Mesothelial cell of epicardium (in vitro differentiated cells): ENCODE measurements at regions not wholly inside any gene's neighbourhood (a gene's known extent, or its start where the extent isn't known, plus 50 kb on each side); places are given as distances from the start of the nearest gene placed in this dataset.

Experiments used
- DNase-seq, 2 experiments: peaks; one replicate each; pipeline ENCODE4 v3.0.0; 2021; ENCODE audit warnings: low spot score in 2 of 2; ENCODE audit not compliant: unreplicated experiment in 2 of 2
- H3K27ac Mint-ChIP-seq: 2 replicates; pipeline ENCODE4 v1.8.0; 2021; ENCODE audit warnings: mixed read lengths
- H3K27me3 Mint-ChIP-seq: 2 replicates; pipeline ENCODE4 v1.8.0; 2021; ENCODE audit warnings: low read depth, mixed read lengths
- H3K36me3 Mint-ChIP-seq: 2 replicates; pipeline ENCODE4 v1.8.0; 2021; ENCODE audit warnings: mixed read lengths
- H3K4me1 Mint-ChIP-seq: 2 replicates; pipeline ENCODE4 v1.8.0; 2021; ENCODE audit warnings: mixed read lengths
- H3K4me3 Mint-ChIP-seq: 2 replicates; pipeline ENCODE4 v1.8.0; 2021; ENCODE audit warnings: mild to moderate bottlenecking, moderate library complexity, mixed read lengths
- H3K9me3 Mint-ChIP-seq: 2 replicates; pipeline ENCODE4 v1.8.0; 2021; ENCODE audit warnings: mixed read lengths
- TF ChIP-seq, protein P1 (sequence below): fragments of 200-600 bp; sonication (generic); IDR thresholded peaks from one replicate; pipeline ENCODE4 v1.5.0; 2021; ENCODE audit warnings: antibody characterized with exemption; ENCODE audit not compliant: unreplicated experiment

DNA sequence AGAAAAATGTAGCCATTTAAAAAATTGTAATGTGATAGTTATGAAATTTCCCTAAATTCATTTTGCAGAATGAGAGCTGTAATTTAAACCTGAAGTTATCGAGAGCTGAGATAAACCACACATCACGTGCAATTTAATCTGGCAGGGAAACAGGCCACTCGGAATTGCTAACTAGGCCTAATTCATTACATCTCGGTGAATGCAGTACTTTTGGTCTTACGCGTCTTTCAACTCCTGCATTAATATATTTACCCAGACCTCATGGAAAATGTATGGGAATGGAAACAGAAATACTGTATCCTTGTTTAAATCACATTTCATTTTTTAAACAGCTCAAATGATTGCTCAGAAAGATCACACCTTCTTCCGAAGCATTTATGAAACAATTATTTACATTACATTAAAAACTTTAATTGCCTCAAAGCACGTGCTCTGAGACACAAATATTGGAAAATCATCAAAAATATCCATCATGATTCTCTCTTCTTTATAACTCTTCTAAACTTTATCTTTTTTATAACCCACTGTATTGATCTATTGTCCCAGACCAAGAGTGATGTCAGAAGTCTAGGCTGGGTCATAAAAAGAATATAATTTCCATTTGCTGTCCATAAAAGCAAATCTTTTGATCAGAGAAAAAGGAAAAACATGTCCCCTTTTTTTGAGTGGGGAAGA lies 111.7 kb upstream of the MYL2 start:
- H3K9me3 Mint-ChIP-seq: peaks cover 4% of the 10 kb centered on the region
- TF ChIP-seq, protein P1, sequence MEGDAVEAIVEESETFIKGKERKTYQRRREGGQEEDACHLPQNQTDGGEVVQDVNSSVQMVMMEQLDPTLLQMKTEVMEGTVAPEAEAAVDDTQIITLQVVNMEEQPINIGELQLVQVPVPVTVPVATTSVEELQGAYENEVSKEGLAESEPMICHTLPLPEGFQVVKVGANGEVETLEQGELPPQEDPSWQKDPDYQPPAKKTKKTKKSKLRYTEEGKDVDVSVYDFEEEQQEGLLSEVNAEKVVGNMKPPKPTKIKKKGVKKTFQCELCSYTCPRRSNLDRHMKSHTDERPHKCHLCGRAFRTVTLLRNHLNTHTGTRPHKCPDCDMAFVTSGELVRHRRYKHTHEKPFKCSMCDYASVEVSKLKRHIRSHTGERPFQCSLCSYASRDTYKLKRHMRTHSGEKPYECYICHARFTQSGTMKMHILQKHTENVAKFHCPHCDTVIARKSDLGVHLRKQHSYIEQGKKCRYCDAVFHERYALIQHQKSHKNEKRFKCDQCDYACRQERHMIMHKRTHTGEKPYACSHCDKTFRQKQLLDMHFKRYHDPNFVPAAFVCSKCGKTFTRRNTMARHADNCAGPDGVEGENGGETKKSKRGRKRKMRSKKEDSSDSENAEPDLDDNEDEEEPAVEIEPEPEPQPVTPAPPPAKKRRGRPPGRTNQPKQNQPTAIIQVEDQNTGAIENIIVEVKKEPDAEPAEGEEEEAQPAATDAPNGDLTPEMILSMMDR: no peak
- peak overlapping the region; percentile 77 for H3K4me3 Mint-ChIP-seq
- H3K27me3 Mint-ChIP-seq: peaks cover 62% of the 10 kb centered on the region
- H3K27ac Mint-ChIP-seq: peak overlapping the region; percentile 75
- no peak for DNase-seq
- no peaks in the 10 kb centered on the region for H3K36me3 Mint-ChIP-seq
- H3K4me1 Mint-ChIP-seq: peaks cover 49% of the 10 kb centered on the region

DNA sequence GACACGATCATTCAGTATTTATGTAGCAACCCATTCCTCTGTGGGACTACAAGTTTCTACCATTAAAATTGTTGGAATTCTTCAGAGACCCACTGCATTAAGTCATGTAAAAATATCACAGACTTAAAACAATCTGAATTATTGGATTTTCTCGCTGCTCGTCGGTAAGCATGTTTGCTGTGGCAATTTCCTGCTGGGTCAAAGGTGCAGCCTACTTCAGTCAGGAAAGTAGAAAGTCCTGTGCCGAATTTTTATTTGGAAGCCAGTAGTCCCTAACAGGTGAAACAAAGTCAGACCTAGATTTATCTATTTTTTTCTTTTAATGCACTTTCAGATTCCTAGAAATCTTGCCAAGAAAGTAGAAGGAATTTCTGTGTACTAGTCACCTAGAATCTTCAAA lies 110.4 kb upstream of the MYL2 start:
- Mint-ChIP-seq H3K36me3 (no peaks in the 10 kb centered on the region), H3K4me3 (no peak overlapping the region)

DNA sequence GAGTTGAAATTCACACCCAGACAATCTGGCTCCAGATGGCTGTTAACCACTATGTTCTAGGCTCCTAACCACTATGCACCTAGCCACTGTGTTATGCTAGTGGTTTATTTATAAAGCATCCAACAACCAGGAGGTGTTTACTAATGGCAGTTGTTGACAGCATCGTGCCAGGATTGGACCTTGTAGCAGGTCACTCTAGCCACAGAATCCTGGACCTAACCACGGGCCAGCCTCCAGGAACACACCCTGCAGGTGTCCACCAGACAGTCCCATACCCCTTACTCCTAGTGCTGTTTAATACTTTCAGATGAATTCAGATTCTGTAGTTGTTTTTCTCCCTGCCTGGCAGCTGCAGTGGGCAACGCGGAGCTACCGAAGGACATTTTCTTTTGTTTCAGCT lies 109.4 kb upstream of the MYL2 start:
- no peak overlapping the region for H3K4me3 Mint-ChIP-seq
- TF ChIP-seq, protein P1: no peak
- H3K27ac Mint-ChIP-seq: peak overlapping the region; percentile 92
- peaks cover 42% of the 10 kb centered on the region for H3K4me1 Mint-ChIP-seq
- H3K36me3 Mint-ChIP-seq: no peaks in the 10 kb centered on the region
- H3K9me3 Mint-ChIP-seq: peaks cover 5% of the 10 kb centered on the region
- peaks cover 59% of the 10 kb centered on the region for H3K27me3 Mint-ChIP-seq
- DNase-seq: no peak

More for the DNA sequence above, 110.4 kb upstream of the MYL2 start:
- DNase-seq: no peak
- peaks cover 50% of the 10 kb centered on the region for H3K4me1 Mint-ChIP-seq
- peaks cover 5% of the 10 kb centered on the region for H3K9me3 Mint-ChIP-seq
- TF ChIP-seq, protein P1: no peak
- H3K27me3 Mint-ChIP-seq: peaks cover 62% of the 10 kb centered on the region
- H3K27ac Mint-ChIP-seq: peak overlapping the region; percentile 92

DNA sequence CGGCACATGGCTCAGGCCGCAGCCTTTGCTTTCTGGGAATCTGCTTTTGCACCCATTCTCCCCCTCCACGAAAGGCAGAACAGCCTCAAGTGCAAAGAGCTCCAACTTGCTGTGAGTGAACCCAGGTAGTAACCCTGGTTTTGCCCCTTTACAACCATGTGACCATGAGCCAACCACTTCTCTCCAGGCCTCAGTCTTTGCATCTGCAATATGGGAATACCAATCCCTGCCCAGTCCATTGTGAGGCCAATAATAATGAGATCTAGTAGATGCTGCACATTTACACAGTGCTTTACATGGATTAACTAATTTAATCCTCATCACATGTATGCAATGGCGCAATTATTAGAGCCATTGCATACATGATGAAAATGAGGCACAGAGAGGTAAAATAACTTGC lies 108.9 kb upstream of the MYL2 start:
- Mint-ChIP-seq H3K27me3 (peaks cover 63% of the 10 kb centered on the region), H3K27ac (no peak overlapping the region), H3K4me1 (peaks cover 44% of the 10 kb centered on the region), H3K36me3 (no peaks in the 10 kb centered on the region), H3K9me3 (peaks cover 5% of the 10 kb centered on the region), H3K4me3 (no peak overlapping the region)
- TF ChIP-seq, protein P1: no peak
- DNase-seq: no peak

DNA sequence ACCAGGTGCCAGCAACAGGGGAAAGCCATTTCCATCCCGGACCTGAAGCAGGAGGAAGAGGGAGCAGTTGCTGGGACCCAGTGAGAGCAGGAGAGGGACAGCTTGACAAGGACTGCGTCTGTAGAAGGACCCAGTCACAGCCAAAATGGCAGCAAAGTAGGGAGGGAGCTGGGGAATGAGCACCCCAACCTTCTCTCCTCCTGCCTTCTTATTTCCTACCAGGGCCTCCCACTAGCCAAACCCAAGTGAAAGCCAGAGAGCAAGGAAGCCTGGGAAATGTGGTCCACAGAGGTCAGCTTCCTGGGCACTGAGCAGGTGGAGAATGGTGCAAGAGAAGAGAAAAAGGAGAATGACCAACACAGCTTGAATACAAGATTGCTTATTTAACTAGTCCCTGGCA lies 108.5 kb upstream of the MYL2 start:
- H3K4me3 Mint-ChIP-seq: no peak overlapping the region
- DNase-seq: no peak
- peaks cover 5% of the 10 kb centered on the region for H3K9me3 Mint-ChIP-seq
- TF ChIP-seq, protein P1: no peak
- H3K27me3 Mint-ChIP-seq: peaks cover 68% of the 10 kb centered on the region
- no peak overlapping the region for H3K27ac Mint-ChIP-seq
- peaks cover 46% of the 10 kb centered on the region for H3K4me1 Mint-ChIP-seq
- H3K36me3 Mint-ChIP-seq: no peaks in the 10 kb centered on the region
